DMS79 (cell line): ENCODE measurements at regions not wholly inside any gene's neighbourhood (a gene's known extent, or its start where the extent isn't known, plus 50 kb on each side); places are given as distances from the start of the nearest gene placed in this dataset.
"Not testable (repeated sequence)": the region's sequence is repeated elsewhere in the genome, so short reads cannot be mapped to it uniquely, and the experiment has no call there.

ENCODE experiments used
- DNase-seq: peaks from one replicate; lab custom pipeline; 2025; lab: John Stamatoyannopoulos, UW

GRCh38 chr12:116687888-116688287 is 50.0 kb downstream of the SPRING1 start:
- no peak for DNase-seq

DNA sequence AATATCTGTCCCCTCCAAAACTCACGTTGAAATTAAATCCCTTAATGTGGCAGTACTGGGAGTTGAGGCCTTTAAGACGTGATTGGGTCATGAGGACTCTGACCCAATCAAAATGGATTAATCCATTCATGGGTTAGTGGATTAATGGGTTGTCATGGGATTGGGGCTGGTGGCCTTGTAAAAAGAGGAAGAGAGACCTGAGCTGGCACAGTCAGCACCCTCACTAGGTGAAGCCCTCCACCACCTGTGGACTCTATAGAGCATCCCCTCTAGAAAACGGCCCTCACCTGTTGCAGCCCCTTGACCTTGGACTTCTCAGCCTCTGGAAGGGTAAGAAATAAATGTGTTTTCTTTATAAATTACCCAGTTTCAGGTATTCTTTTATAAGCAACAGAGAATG is 53.0 kb downstream of the SPRING1 start:
- DNase-seq = no peak

- DNase-seq = no peak
These were observed 60.6 kb downstream of the SPRING1 start for GRCh38 chr12:116677202-116677661.

GRCh38 chr12:116675339-116676107 is 62.3 kb downstream of the SPRING1 start:
- no peak for DNase-seq

GRCh38 chr12:116674643-116675183 is 63.2 kb downstream of the SPRING1 start:
- DNase-seq = no peak

- DNase-seq = no peak
These were observed 64.2 kb downstream of the SPRING1 start for GRCh38 chr12:116673681-116674111.

DNA sequence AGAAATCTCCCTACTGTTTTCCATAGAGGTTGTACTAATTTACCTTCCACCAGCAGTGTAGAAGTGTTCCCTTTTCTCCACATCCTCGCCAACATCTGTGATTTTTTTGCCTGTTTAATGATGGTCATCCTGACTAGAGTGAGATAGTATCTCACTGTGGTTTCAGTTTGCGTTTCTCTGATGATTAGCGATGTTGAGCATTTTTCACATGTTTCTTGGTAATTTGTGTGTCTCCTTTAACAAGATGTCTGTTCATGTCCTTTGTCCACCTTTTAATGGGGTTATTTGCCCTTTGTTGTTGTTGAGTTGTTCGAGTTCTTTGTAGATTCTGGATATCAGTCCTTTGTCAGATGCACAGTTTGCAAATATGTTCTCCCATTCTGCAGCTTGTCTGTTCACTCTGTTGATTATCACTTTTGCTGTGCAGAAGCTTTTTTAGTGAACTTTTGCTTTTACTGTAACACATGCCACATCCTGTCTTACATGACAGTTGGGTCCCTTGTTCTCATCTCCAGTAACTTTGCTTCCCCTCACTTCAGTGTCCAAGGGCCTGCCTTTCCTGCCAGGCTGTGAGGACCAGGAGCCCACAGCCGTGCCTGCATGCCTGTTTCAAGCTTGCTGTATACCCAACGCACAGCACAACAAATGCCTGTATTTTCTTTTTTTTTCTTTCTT is 64.9 kb downstream of the SPRING1 start:
- no peak for DNase-seq

DNA sequence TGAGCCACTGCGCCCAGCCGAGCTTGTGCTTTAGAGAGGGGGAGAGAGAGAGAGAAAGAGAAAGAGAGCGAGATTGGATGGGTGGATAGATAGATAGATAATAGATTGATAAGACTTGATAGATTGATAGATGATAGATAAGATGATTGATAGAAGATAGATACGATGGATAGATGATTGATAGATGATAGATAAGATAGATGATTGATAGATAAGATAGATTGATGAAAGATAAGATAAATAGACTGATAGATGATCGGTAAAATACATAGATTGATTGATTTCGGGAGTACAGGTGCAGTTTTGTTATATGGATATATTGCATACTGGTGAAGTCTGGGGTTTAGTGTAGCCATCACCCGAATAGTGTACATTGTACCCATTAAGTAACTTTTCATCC is 65.9 kb downstream of the SPRING1 start:
- no peak for DNase-seq

GRCh38 chr12:116670859-116671258 is 67.0 kb downstream of the SPRING1 start:
- DNase-seq = no peak

DNA sequence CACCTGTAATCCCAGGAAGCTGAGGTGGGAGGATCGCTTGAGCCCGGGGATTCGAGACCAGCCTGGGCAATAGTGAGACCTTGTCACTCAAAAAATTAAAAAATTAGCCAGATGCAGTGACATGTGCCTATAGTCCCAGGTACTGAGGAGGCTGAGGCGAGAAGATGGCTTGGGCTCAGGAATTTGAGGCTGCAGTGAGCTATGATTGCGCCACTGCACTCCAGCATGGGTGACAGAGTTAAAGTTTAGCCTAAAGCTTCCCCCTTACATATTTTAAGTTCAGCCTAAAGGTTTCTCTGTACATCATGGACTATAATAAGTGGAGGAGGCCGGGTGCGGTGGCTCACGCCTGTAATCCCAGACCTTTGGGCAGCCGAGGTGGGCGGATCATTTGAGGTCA is 70.1 kb downstream of the SPRING1 start:
- no peak for DNase-seq

GRCh38 chr12:116666829-116667228 is 71.0 kb downstream of the SPRING1 start:
- DNase-seq = not testable (repeated sequence)

GRCh38 chr12:116666305-116666673 is 71.6 kb downstream of the SPRING1 start:
- DNase-seq = no peak

DNA sequence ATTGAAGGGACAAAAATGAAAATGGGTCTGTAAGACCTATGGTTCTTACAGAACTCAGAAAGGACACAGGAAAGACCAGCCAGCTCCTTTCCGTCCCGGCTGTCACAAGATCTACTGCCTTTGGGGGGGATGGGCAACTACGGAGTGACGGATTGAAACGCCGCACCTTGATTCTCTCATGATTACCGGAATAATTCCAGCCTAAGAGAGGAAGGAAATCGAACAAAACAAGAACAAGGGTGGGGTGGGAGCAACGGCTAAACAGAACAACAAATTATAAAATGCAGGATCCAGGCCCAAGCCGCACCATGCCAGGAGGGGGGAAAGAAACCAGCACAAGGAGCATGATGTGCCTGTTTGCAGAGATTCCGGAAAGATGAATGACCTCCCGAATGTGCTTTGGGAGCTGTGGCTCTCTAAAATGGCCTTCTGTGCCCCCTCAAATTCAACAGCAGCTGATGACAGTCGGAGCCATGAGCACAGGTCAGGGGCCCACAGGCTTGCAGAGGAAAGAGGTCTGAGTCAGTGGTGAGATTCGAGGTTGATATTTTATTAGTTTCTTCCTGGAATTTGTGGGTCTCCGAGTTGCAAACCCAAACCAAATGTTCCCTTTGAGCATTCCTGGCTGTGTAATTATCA is 72.1 kb downstream of the SPRING1 start:
- no peak for DNase-seq

DNA sequence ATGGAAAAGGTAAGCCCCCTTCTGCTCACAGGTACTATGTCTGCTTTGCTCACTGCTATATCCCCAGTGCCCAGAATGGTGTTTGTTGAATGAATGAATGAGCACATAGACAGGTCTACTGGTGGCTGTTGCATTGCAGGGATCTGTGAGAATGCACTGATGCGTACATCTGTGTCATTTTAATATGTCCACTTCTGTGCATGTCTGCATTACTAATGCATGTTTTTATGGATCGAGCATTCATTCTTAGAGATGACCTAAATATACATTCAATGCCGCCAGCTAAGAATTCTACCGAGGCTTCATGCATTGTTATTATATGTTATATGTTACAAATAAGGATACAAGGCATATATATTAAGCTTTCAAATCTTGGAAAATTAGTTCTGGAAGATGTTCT is 73.8 kb downstream of the SPRING1 start:
- DNase-seq = no peak

DNA sequence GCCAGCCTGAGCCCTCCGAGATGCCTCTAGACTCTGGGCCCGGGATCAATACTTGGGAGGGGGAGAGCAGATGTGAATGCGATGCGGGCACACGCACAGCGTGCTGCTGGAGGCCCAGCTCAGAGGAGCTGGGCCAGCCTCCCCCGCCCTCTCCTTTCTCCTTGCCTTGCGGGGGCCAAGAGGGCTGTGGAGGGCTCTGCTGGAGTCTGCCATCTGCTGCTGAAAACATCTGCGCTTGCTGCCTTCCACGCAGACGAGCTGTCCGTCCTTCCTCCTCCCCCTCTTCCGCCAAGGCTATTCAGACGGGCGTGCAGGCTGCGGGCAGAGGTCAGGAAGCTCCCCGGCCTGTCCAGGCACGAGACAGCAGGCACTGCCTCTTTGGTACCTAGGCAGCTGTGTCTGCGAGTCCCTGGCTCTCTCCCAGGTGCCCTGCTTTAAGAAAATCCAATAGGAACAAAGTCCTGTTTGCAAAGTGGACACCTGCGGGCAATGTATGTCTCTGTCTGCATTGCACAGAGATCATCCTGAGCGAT is 75.2 kb downstream of the SPRING1 start:
- no peak for DNase-seq

GRCh38 chr12:116661341-116661740 is 76.5 kb downstream of the SPRING1 start:
- no peak for DNase-seq

DNA sequence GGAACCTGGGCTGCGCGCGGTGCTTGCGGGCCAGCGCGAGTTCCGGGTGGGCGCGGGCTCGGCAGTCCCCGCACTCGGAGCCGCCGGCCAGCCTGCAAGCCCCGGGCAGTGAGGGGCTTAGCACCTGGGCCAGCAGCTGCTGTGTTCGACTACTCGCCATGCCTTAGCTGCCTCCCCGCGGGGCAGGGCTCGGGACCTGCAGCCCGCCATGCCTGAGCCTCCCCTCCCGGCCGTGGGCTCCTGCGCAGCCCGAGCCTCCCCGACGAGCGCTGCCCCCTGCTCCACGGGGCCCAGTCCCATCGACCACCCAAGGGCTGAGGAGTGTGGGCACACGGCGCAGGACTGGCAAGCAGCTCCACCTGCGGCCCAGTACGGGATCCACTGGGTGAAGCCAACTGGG is 77.1 kb downstream of the SPRING1 start:
- DNase-seq = not testable (repeated sequence)

DNA sequence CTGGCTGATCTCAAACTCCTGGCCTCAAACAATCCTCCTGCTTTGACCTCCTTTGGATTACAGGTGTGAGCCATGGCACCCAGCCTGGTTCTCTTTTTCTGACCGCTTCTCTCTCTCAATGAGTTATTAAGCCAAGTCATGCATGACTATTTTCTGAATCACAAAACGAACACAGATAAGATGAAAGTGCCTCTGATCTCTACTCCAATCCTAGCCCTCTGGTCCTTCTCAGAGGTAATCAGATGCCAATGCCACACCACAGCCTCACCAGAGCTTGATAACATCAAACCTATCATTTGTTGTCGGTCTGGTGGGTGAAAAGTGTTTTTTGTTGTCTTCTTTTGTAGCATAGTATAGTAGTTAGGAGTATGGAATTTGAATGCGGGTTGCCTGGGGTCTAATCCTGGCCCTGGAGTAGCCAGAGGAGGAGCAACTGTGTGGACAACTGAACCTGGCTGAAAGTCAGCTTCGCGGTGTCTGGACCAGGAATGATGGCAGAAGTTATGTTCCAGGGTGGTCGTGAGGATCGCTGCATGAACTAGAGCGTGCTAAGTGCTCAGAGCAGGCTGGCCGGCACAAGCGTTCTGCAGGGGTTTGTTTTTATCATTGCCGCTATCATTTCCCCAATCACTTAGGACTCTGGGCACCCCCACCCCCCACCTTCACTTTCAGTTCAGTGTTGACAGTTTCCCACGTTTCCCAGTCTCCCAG is 77.9 kb downstream of the SPRING1 start:
- DNase-seq = peak; percentile 22

- DNase-seq = no peak
These were observed 79.9 kb downstream of the SPRING1 start for GRCh38 chr12:116657921-116658495.

GRCh38 chr12:116656306-116656705 is 81.6 kb downstream of the SPRING1 start:
- no peak for DNase-seq

GRCh38 chr12:116654226-116654743 is 83.6 kb downstream of the SPRING1 start:
- DNase-seq = no peak
